ENCODE measurements at regions not wholly inside any gene's neighbourhood (a gene's known extent, or its start where the extent isn't known, plus 50 kb on each side); places are given as distances from the start of the nearest gene placed in this dataset.
"Not testable (repeated sequence)": the region's sequence is repeated elsewhere in the genome, so short reads cannot be mapped to it uniquely, and the experiment has no call there.

- H3K27ac ChIP-seq (ENCODE audit: insufficient read depth, low read depth, low read length, poor library complexity, severe bottlenecking); H3K9me3 ChIP-seq (ENCODE audit: control insufficient read depth, low read length); H3K4me3 ChIP-seq (ENCODE audit: insufficient read depth, low read depth, low read length); H3K27me3 ChIP-seq (ENCODE audit: control insufficient read depth, insufficient read depth, low read length, poor library complexity, severe bottlenecking); H3K36me3 ChIP-seq (ENCODE audit: control insufficient read depth, insufficient read depth, low read length); H3K4me1 ChIP-seq (ENCODE audit: control insufficient read depth, insufficient read depth, low read length): not testable (repeated sequence)
- 94 to 95% methylated on average over 41 of the region's 41 CpGs for WGBS, 2 experiments
These were observed 394.1 kb downstream of the CPS1 start for GRCh38 chr2:210950434-210951060.

DNA sequence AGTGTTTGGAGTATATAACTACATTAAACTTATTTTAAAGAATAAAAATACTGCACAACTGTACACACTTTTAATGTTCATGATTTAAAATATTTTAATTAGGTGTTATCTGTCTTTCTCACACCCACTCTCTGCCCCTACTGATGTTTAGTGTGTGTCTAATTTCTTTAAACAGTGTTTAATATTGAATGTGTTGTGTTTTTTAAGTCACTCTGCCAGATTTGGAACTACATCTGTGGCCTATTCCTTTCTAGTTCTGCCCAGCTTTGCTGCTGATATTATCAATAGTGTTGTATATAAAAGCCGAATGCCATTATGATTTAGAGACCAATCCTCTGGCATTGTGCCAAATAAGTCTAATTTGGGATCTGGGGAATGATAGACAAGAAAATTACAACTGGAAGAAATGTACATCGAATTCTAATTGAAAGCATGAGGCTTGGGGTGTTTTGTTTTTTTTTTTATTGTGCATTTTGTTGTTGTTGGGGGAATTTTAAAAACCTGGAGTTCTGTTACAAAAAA lies 398.0 kb downstream of the CPS1 start:
- H3K9me3 ChIP-seq (ENCODE audit: control insufficient read depth, low read length) = no peaks in the 10 kb centered on the region
- WGBS, 2 experiments = 89 to 91% methylated on average over 2 of the region's 2 CpGs
- H3K4me1 ChIP-seq (ENCODE audit: control insufficient read depth, insufficient read depth, low read length) = no peaks in the 10 kb centered on the region
- no peaks in the 10 kb centered on the region for H3K36me3 ChIP-seq (ENCODE audit: control insufficient read depth, insufficient read depth, low read length)
- H3K27ac ChIP-seq (ENCODE audit: insufficient read depth, low read depth, low read length, poor library complexity, severe bottlenecking) = no peak overlapping the region
- H3K27me3 ChIP-seq (ENCODE audit: control insufficient read depth, insufficient read depth, low read length, poor library complexity, severe bottlenecking) = no peaks in the 10 kb centered on the region
- no peak overlapping the region for H3K4me3 ChIP-seq (ENCODE audit: insufficient read depth, low read depth, low read length)

- no peaks in the 10 kb centered on the region for H3K27me3 ChIP-seq (ENCODE audit: control insufficient read depth, insufficient read depth, low read length, poor library complexity, severe bottlenecking)
- WGBS, 2 experiments = 89 to 94% methylated on average over 2 of the region's 3 CpGs
- H3K36me3 ChIP-seq (ENCODE audit: control insufficient read depth, insufficient read depth, low read length) = no peaks in the 10 kb centered on the region
- H3K27ac ChIP-seq (ENCODE audit: insufficient read depth, low read depth, low read length, poor library complexity, severe bottlenecking) = no peak overlapping the region
- no peak overlapping the region for H3K4me3 ChIP-seq (ENCODE audit: insufficient read depth, low read depth, low read length)
- H3K9me3 ChIP-seq (ENCODE audit: control insufficient read depth, low read length) = no peaks in the 10 kb centered on the region
- no peaks in the 10 kb centered on the region for H3K4me1 ChIP-seq (ENCODE audit: control insufficient read depth, insufficient read depth, low read length)
These were observed 399.2 kb downstream of the CPS1 start for GRCh38 chr2:210955591-210955990.

- no peaks in the 10 kb centered on the region for H3K4me1 ChIP-seq (ENCODE audit: control insufficient read depth, insufficient read depth, low read length)
- no peaks in the 10 kb centered on the region for H3K36me3 ChIP-seq (ENCODE audit: control insufficient read depth, insufficient read depth, low read length)
- H3K4me3 ChIP-seq (ENCODE audit: insufficient read depth, low read depth, low read length) = no peak overlapping the region
- no peaks in the 10 kb centered on the region for H3K27me3 ChIP-seq (ENCODE audit: control insufficient read depth, insufficient read depth, low read length, poor library complexity, severe bottlenecking)
- H3K9me3 ChIP-seq (ENCODE audit: control insufficient read depth, low read length) = no peaks in the 10 kb centered on the region
- no peak overlapping the region for H3K27ac ChIP-seq (ENCODE audit: insufficient read depth, low read depth, low read length, poor library complexity, severe bottlenecking)
These were observed 399.7 kb downstream of the CPS1 start for GRCh38 chr2:210956101-210956500.

DNA sequence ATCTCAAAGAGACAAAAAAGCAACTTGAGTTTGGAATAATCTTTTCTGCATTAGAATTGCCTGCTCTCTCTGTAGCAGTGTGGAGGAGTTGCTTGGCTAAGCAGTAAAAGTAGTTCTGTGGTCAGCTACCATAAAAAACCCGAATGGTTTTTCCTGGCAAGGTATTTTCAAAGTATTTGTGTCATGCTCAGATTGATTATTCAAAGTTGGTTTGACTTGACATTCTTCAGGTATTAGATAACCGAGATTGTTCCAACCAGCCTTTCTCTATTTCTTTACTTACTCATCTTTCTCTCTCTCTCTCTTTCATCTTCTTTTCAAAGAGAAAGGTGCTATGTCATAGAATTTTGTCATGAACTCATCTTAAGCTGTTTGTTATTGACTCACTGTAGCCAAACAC lies 404.9 kb downstream of the CPS1 start:
- H3K27me3 ChIP-seq (ENCODE audit: control insufficient read depth, insufficient read depth, low read length, poor library complexity, severe bottlenecking) = no peaks in the 10 kb centered on the region
- no peaks in the 10 kb centered on the region for H3K4me1 ChIP-seq (ENCODE audit: control insufficient read depth, insufficient read depth, low read length)
- no peak overlapping the region for H3K4me3 ChIP-seq (ENCODE audit: insufficient read depth, low read depth, low read length)
- WGBS, 2 experiments = 62 to 72% methylated on average over 2 of the region's 2 CpGs
- no peak overlapping the region for H3K27ac ChIP-seq (ENCODE audit: insufficient read depth, low read depth, low read length, poor library complexity, severe bottlenecking)
- H3K36me3 ChIP-seq (ENCODE audit: control insufficient read depth, insufficient read depth, low read length) = no peaks in the 10 kb centered on the region
- no peaks in the 10 kb centered on the region for H3K9me3 ChIP-seq (ENCODE audit: control insufficient read depth, low read length)

- Histone ChIP-seq H3K36me3 (ENCODE audit: control insufficient read depth, insufficient read depth, low read length) (no peaks in the 10 kb centered on the region), H3K4me1 (ENCODE audit: control insufficient read depth, insufficient read depth, low read length) (no peaks in the 10 kb centered on the region), H3K27ac (ENCODE audit: insufficient read depth, low read depth, low read length, poor library complexity, severe bottlenecking) (no peak overlapping the region), H3K27me3 (ENCODE audit: control insufficient read depth, insufficient read depth, low read length, poor library complexity, severe bottlenecking) (no peaks in the 10 kb centered on the region), H3K9me3 (ENCODE audit: control insufficient read depth, low read length) (no peaks in the 10 kb centered on the region), H3K4me3 (ENCODE audit: insufficient read depth, low read depth, low read length) (no peak overlapping the region)
- WGBS, 2 experiments = 92% methylated on average over 2 of the region's 2 CpGs; no CpG with 5 or more reads in 1 of the 2 experiments
These were observed 407.0 kb downstream of the CPS1 start for GRCh38 chr2:210963386-210963785.

DNA sequence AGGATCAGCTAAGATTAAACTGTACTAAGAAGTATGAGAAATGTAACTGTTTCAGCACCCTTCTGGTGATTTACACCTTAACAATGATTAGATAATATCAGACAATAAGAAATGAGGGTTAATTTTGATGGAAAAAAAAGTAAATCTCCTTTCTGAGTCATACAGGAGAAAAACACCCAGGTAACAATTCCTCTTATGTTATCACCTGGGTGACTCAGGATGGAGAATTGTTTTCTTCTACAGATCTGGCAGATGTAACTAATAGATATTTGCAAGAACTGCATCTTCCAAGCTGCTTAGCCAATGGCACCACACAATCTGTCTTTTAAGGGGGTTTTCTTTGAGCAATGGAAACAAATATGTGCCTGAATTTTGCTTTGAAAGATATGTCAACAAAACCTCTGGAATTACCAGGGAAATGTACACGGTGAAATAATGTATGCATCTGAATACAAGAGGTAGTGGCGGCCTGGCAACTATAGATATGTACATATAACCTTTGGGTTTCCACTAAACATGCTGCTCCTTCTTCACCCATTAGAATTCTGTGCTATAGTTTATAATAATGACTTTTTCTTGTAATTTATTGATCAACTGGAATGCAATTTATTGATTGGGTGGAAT lies 407.9 kb downstream of the CPS1 start:
- WGBS, 2 experiments = 100% methylated on average over 1 to 2 of the region's 2 CpGs
- Histone ChIP-seq H3K4me1 (ENCODE audit: control insufficient read depth, insufficient read depth, low read length) (no peaks in the 10 kb centered on the region), H3K27ac (ENCODE audit: insufficient read depth, low read depth, low read length, poor library complexity, severe bottlenecking) (no peak overlapping the region), H3K4me3 (ENCODE audit: insufficient read depth, low read depth, low read length) (no peak overlapping the region), H3K27me3 (ENCODE audit: control insufficient read depth, insufficient read depth, low read length, poor library complexity, severe bottlenecking) (no peaks in the 10 kb centered on the region), H3K9me3 (ENCODE audit: control insufficient read depth, low read length) (no peaks in the 10 kb centered on the region), H3K36me3 (ENCODE audit: control insufficient read depth, insufficient read depth, low read length) (no peaks in the 10 kb centered on the region)

GRCh38 chr2:210965472-210965871 lies 409.1 kb downstream of the CPS1 start:
- no peaks in the 10 kb centered on the region for H3K36me3 ChIP-seq (ENCODE audit: control insufficient read depth, insufficient read depth, low read length)
- no peak overlapping the region for H3K4me3 ChIP-seq (ENCODE audit: insufficient read depth, low read depth, low read length)
- no peak overlapping the region for H3K27ac ChIP-seq (ENCODE audit: insufficient read depth, low read depth, low read length, poor library complexity, severe bottlenecking)
- no peaks in the 10 kb centered on the region for H3K9me3 ChIP-seq (ENCODE audit: control insufficient read depth, low read length)
- H3K4me1 ChIP-seq (ENCODE audit: control insufficient read depth, insufficient read depth, low read length) = no peaks in the 10 kb centered on the region
- 96 to 97% methylated on average over 2 to 3 of the region's 3 CpGs for WGBS, 2 experiments
- H3K27me3 ChIP-seq (ENCODE audit: control insufficient read depth, insufficient read depth, low read length, poor library complexity, severe bottlenecking) = no peaks in the 10 kb centered on the region

DNA sequence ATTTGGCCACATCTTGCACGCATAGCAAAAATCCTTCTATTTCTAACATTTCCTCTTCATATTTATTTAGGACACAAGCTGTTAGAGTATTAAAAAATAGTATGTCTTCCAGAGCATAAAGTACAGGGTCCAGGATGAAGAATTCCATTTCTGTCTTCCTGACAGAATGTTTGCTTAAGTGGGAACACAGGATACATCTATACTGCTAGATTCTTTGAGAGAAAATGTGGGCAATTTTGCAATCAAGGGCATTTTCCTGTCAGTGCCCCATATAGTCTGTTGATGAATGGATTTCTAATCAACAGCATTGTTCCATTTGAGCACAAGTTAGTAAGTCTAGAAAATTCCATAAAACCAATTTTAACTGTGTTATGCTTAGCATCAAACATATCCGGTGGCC lies 409.9 kb downstream of the CPS1 start:
- 86% methylated on average over 1 of the region's 2 CpGs; no CpG with 5 or more reads in 1 of the 2 experiments for WGBS, 2 experiments

DNA sequence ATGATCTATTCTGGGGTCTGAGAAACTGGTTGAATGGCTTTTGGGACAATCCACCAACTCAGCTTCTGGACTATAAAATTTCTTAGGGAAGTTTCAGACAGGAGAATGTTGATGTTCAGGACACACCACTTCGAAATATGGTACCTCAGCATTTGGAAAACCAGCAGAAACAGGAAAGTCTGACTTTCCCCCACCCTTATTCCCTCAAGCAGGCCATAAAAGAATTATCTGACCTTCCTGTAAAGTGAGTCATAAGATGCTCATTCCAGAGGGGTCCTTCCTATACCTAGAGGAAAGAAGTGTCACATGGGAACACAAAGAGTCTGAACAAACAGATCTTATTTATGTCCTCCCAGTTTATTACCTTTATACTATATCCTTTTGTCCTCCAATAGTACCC lies 415.0 kb downstream of the CPS1 start:
- WGBS, 2 experiments = 90 to 92% methylated on average over 1 of the region's 1 CpG
- Histone ChIP-seq H3K4me1 (ENCODE audit: control insufficient read depth, insufficient read depth, low read length) (no peaks in the 10 kb centered on the region), H3K27ac (ENCODE audit: insufficient read depth, low read depth, low read length, poor library complexity, severe bottlenecking) (no peak overlapping the region), H3K4me3 (ENCODE audit: insufficient read depth, low read depth, low read length) (no peak overlapping the region), H3K27me3 (ENCODE audit: control insufficient read depth, insufficient read depth, low read length, poor library complexity, severe bottlenecking) (no peaks in the 10 kb centered on the region), H3K9me3 (ENCODE audit: control insufficient read depth, low read length) (no peaks in the 10 kb centered on the region), H3K36me3 (ENCODE audit: control insufficient read depth, insufficient read depth, low read length) (no peaks in the 10 kb centered on the region)

More for the DNA sequence above, 409.9 kb downstream of the CPS1 start:
- Histone ChIP-seq H3K27me3 (ENCODE audit: control insufficient read depth, insufficient read depth, low read length, poor library complexity, severe bottlenecking) (no peaks in the 10 kb centered on the region), H3K36me3 (ENCODE audit: control insufficient read depth, insufficient read depth, low read length) (no peaks in the 10 kb centered on the region), H3K27ac (ENCODE audit: insufficient read depth, low read depth, low read length, poor library complexity, severe bottlenecking) (no peak overlapping the region), H3K9me3 (ENCODE audit: control insufficient read depth, low read length) (no peaks in the 10 kb centered on the region), H3K4me1 (ENCODE audit: control insufficient read depth, insufficient read depth, low read length) (no peaks in the 10 kb centered on the region), H3K4me3 (ENCODE audit: insufficient read depth, low read depth, low read length) (no peak overlapping the region)
